ENCODE measurements at regions not wholly inside any gene's neighbourhood (a gene's known extent, or its start where the extent isn't known, plus 50 kb on each side); places are given as distances from the start of the nearest gene placed in this dataset.

DNA sequence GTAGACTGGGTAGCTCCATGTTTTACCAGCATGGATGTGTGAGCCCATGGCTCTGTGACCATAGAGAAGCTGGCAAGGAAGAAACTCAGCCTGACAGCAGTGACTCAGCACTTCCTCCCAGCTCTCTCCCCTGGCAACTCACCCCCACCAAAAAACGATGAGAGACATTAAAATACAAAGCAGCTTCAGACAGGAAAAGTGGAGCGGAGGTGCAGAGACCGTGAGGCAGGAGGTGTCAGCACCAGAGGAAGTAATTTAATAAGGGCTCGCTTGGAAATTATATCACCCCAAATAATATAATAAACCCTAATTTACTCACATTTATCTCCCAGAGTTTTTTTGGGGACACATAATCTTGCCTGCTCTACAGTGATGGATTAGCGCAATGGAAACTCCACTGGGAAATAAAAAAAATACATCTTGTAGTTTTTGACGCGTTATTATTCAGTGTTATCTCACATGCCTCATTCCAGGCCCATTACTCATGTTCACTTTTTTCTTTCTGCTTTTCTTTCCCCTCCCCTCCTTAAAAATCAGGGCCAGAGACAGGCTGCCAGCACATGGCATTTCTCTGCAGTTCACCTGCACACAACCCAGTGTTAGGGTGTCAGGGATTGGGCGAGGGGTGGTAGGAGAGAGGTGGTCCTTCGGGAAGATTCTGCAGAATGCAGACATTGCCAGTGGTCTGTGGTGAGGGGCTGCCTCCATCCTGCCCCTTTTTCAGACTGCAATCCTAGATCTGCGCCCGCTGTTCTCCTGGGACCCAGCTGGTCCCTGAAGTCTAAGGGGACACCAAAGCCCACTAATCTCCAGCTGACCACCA, 170.8 kb downstream of the BUD13 start:
- WGBS: 56% methylated on average over 11 of the region's 11 CpGs
- Histone ChIP-seq H3K36me3 (ENCODE audit: control insufficient read depth in 2 of 2, insufficient read depth in 2 of 2, low read length in 1 of 2) (no peaks in the 10 kb centered on the region), H3K9me3 (ENCODE audit: control insufficient read depth in 2 of 2, insufficient read depth in 1 of 2, low read length in 1 of 2) (no peaks in the 10 kb centered on the region), H3K4me3 (ENCODE audit: low read length in 2 of 2) (no peak overlapping the region), H3K27ac (ENCODE audit: low read depth in 1 of 2, low read length in 1 of 2) (no peak overlapping the region), H3K4me1 (ENCODE audit: control insufficient read depth in 2 of 2, insufficient read depth in 2 of 2, low read length in 2 of 2) (no peaks in the 10 kb centered on the region), H3K27me3 (ENCODE audit: control insufficient read depth in 2 of 2, insufficient read depth in 1 of 2, low read length in 1 of 2) (no peaks in the 10 kb centered on the region)
- no peak for DNase-seq (ENCODE audit: low read depth in 6 of 9, low spot score in 9 of 9)

DNA sequence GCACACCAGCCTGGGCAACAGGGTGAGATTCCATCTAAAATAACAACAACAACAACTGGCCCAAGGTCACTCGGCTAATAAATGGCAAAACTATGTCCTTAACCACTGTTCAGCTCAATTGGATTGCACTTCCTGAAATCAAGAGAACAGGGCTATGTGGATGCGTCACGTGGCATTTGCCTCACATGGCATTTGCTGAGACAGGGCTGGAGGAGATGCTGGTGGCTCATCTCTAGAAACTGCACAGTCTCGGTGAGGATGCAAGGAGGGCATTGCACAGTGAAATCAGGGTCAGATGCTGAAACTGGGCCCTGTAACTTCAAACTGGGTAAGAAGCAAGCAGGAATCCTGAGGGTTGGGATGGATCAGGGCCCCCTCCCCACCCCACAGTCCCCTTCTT, 171.9 kb downstream of the BUD13 start:
- DNase-seq (ENCODE audit: low read depth in 6 of 9, low spot score in 9 of 9): no peak
- no peaks in the 10 kb centered on the region for H3K36me3 ChIP-seq (ENCODE audit: control insufficient read depth in 2 of 2, insufficient read depth in 2 of 2, low read length in 1 of 2)
- 91% methylated on average over 4 of the region's 4 CpGs for WGBS
- H3K9me3 ChIP-seq (ENCODE audit: control insufficient read depth in 2 of 2, insufficient read depth in 1 of 2, low read length in 1 of 2): no peaks in the 10 kb centered on the region
- no peaks in the 10 kb centered on the region for H3K27me3 ChIP-seq (ENCODE audit: control insufficient read depth in 2 of 2, insufficient read depth in 1 of 2, low read length in 1 of 2)
- no peak overlapping the region for H3K27ac ChIP-seq (ENCODE audit: low read depth in 1 of 2, low read length in 1 of 2)
- no peak overlapping the region for H3K4me3 ChIP-seq (ENCODE audit: low read length in 2 of 2)
- H3K4me1 ChIP-seq (ENCODE audit: control insufficient read depth in 2 of 2, insufficient read depth in 2 of 2, low read length in 2 of 2): no peaks in the 10 kb centered on the region

DNA sequence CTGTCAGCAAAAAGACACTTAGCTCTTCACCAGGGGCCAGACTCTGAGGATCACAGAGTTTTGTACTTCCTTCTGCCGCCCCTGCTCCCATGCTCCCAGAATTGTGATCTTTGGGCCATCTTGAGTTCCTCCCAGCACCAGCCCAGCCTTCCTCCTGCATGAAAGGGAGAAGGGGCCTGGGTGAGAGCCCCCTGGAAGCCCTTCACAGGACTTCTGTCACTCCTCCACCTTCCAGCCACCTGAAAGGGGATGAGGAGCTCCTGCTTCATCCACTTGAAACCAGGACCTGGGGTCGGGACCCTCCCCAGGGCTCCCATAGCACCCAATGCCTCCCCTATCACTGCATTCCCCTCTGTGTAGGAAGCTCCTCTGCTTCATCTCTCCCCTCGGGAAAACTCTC, 174.2 kb downstream of the BUD13 start:
- Histone ChIP-seq H3K9me3 (ENCODE audit: control insufficient read depth in 2 of 2, insufficient read depth in 1 of 2, low read length in 1 of 2) (no peaks in the 10 kb centered on the region), H3K4me1 (ENCODE audit: control insufficient read depth in 2 of 2, insufficient read depth in 2 of 2, low read length in 2 of 2) (no peaks in the 10 kb centered on the region), H3K36me3 (ENCODE audit: control insufficient read depth in 2 of 2, insufficient read depth in 2 of 2, low read length in 1 of 2) (no peaks in the 10 kb centered on the region), H3K27me3 (ENCODE audit: control insufficient read depth in 2 of 2, insufficient read depth in 1 of 2, low read length in 1 of 2) (no peaks in the 10 kb centered on the region), H3K4me3 (ENCODE audit: low read length in 2 of 2) (no peak overlapping the region), H3K27ac (ENCODE audit: low read depth in 1 of 2, low read length in 1 of 2) (no peak overlapping the region)
- DNase-seq (ENCODE audit: low read depth in 6 of 9, low spot score in 9 of 9): no peak
- WGBS: 83% methylated on average over 3 of the region's 3 CpGs

DNA sequence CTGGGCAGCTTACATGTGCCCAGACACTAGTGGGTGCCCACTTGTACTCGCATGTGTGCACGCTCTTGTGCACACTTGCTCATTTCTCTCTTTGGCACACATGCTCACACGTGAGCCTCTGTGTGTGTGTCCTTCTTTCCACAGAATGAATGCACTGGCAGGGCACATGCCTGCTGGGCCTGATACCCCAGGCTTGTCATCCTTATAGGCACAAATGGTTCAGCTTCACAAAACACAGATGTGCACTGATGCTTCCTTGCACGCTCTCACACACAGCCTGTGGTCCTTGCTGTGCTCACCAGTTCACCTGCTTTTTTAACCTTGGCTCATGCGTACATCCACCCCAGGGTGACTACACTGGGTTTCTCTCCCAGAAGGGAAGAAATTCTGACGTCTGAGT, 174.8 kb downstream of the BUD13 start:
- Histone ChIP-seq H3K27ac (ENCODE audit: low read depth in 1 of 2, low read length in 1 of 2) (no peak overlapping the region), H3K4me1 (ENCODE audit: control insufficient read depth in 2 of 2, insufficient read depth in 2 of 2, low read length in 2 of 2) (no peaks in the 10 kb centered on the region), H3K27me3 (ENCODE audit: control insufficient read depth in 2 of 2, insufficient read depth in 1 of 2, low read length in 1 of 2) (no peaks in the 10 kb centered on the region), H3K9me3 (ENCODE audit: control insufficient read depth in 2 of 2, insufficient read depth in 1 of 2, low read length in 1 of 2) (no peaks in the 10 kb centered on the region), H3K4me3 (ENCODE audit: low read length in 2 of 2) (no peak overlapping the region), H3K36me3 (ENCODE audit: control insufficient read depth in 2 of 2, insufficient read depth in 2 of 2, low read length in 1 of 2) (no peaks in the 10 kb centered on the region)
- 90% methylated on average over 6 of the region's 6 CpGs for WGBS
- no peak for DNase-seq (ENCODE audit: low read depth in 6 of 9, low spot score in 9 of 9)

DNA sequence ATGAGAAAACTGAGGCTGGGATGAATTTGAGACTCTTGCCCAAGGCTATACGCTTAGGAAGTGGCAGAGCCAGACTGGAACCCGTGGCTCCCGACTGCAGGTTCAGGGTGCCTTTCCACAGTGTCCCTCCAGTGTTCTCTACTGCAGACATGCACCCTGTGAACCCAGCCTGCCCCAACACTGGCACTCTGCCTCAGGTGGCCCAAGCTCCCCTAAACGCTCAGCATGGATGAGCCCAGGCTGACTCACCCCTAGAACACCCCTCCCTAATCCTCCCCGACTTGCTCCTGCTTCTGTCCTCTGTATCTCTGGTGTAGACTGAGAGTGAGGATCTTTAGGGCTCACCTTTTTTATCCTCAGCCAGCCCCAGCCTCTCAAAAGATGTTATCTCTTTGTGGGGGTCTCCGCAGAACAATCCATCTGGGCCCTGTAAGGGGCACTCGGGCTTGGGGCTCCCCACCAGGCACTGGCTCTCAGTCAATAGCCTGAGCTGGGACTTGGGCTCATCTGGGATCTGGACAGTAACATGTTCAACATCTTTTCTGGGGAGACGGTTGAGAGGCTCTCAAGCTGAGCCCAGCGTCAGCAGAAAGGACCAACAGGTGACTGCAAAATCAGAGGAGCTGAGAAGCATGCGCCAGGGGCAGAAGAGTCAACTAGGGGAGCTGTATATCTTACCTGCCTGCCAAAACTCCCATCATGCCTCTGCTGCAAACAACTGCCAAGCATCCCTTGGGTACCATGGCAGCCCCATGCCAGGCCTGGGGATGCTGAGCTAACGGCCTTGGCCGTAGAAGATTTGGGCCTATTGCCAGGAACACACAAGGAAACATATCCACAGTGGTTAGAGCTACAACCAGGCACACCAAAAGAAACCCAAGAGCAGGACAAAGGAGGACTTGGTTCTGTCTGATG, 176.2 kb downstream of the BUD13 start:
- Histone ChIP-seq H3K9me3 (ENCODE audit: control insufficient read depth in 2 of 2, insufficient read depth in 1 of 2, low read length in 1 of 2) (no peaks in the 10 kb centered on the region), H3K27ac (ENCODE audit: low read depth in 1 of 2, low read length in 1 of 2) (no peak overlapping the region), H3K27me3 (ENCODE audit: control insufficient read depth in 2 of 2, insufficient read depth in 1 of 2, low read length in 1 of 2) (no peaks in the 10 kb centered on the region), H3K4me1 (ENCODE audit: control insufficient read depth in 2 of 2, insufficient read depth in 2 of 2, low read length in 2 of 2) (no peaks in the 10 kb centered on the region), H3K4me3 (ENCODE audit: low read length in 2 of 2) (no peak overlapping the region), H3K36me3 (ENCODE audit: control insufficient read depth in 2 of 2, insufficient read depth in 2 of 2, low read length in 1 of 2) (no peaks in the 10 kb centered on the region)
- 88% methylated on average over 12 of the region's 12 CpGs for WGBS
- no peak for DNase-seq (ENCODE audit: low read depth in 6 of 9, low spot score in 9 of 9)

DNA sequence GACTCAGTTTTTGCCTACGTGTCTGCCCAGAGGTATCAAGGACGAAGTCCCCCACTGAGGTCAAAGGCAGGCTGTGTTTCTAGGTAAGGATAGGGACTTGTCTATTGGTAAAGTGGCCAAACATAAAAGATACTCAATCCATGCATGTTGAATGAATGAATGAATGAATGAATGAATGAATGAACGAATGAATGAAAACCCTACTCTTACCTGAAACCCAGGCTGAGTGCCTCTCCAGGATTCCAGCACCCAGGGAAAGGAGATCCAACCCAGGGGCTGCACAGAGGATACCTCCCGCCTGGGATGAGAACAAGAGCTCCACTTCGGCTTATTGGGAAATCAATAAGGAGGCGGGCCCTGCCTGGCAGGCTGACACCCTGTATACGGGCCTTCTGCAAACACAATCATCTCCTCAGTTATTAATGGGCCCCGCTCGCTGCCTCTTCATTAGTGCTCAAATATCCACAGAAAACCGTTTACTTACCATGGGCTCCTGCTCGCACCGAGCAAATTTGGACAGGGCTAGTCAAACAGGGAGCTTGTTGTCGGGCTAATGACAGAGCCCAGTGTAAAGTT, 177.4 kb downstream of the BUD13 start:
- 86% methylated on average over 13 of the region's 13 CpGs for WGBS
- H3K27me3 ChIP-seq (ENCODE audit: control insufficient read depth in 2 of 2, insufficient read depth in 1 of 2, low read length in 1 of 2): peaks cover 0 to 2% of the 10 kb centered on the region in 2 donors
- H3K9me3 ChIP-seq (ENCODE audit: control insufficient read depth in 2 of 2, insufficient read depth in 1 of 2, low read length in 1 of 2): no peaks in the 10 kb centered on the region

DNA sequence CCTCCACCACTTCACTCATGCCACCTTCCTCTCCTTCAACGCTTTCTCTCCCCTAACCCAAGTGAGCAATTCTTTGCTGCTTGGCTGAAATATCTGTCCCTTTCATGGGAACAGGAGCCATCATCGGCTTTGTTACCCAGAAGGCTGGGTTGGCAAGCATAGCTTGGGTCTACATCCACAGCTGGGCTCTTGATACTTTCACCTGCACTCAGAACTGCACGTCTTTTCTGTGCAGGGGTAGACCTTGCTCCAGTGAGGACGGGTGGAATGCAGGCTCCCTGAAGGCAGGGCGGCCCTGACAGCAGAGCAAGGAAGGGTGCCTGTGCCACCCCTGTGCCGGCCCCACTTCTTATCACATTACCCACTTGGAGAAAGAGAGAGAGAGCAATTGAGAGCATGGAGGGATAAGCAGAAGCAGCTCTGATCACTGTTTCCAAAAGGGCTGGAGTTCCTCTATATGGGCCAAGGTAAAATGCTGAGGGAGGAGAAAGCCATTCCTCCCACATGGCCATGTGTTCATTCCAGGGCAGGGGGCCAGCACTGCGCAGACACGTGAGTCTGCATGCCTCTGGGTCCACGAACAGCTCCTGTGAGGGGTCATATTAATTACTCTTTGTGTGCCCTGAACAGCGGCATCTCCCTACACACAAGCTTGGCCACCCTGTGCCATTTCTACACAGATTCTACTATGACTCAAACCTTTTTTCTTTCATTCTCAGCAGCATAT, 181.8 kb downstream of the BUD13 start:
- H3K9me3 ChIP-seq (ENCODE audit: control insufficient read depth in 2 of 2, insufficient read depth in 1 of 2, low read length in 1 of 2): no peaks in the 10 kb centered on the region
- no peaks in the 10 kb centered on the region for H3K36me3 ChIP-seq (ENCODE audit: control insufficient read depth in 2 of 2, insufficient read depth in 2 of 2, low read length in 1 of 2)
- H3K4me1 ChIP-seq (ENCODE audit: control insufficient read depth in 2 of 2, insufficient read depth in 2 of 2, low read length in 2 of 2): no peaks in the 10 kb centered on the region
- 88% methylated on average over 10 of the region's 10 CpGs for WGBS
- H3K27ac ChIP-seq (ENCODE audit: low read depth in 1 of 2, low read length in 1 of 2): no peak overlapping the region
- DNase-seq (ENCODE audit: low read depth in 6 of 9, low spot score in 9 of 9): no peak
- H3K27me3 ChIP-seq (ENCODE audit: control insufficient read depth in 2 of 2, insufficient read depth in 1 of 2, low read length in 1 of 2): peaks cover 0 to 2% of the 10 kb centered on the region in 2 donors
- no peak overlapping the region for H3K4me3 ChIP-seq (ENCODE audit: low read length in 2 of 2)

More for the DNA sequence above, 177.4 kb downstream of the BUD13 start:
- no peaks in the 10 kb centered on the region for H3K36me3 ChIP-seq (ENCODE audit: control insufficient read depth in 2 of 2, insufficient read depth in 2 of 2, low read length in 1 of 2)
- no peak overlapping the region for H3K4me3 ChIP-seq (ENCODE audit: low read length in 2 of 2)
- no peaks in the 10 kb centered on the region for H3K4me1 ChIP-seq (ENCODE audit: control insufficient read depth in 2 of 2, insufficient read depth in 2 of 2, low read length in 2 of 2)
- no peak overlapping the region for H3K27ac ChIP-seq (ENCODE audit: low read depth in 1 of 2, low read length in 1 of 2)
- DNase-seq (ENCODE audit: low read depth in 6 of 9, low spot score in 9 of 9): no peak

DNA sequence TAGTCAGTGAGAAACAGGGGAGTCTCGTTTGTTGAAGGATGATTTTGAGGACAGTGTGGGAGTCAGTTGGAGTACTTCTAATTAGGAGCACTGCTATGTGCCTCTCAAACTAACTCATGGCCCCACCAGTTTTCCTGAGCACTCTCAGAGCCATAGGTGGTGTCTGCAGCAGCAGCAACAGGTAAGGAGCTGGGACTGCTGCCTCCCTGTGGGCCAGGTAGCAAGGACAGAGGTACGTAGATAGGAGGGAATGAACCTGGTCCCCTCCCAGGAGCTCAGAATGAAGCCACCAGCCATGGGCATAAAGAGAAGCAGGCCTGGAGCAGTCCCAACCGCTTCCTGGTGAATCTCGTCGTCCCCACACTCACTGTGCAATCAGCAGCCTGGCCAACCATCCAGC, 183.4 kb downstream of the BUD13 start:
- Histone ChIP-seq H3K9me3 (ENCODE audit: control insufficient read depth in 2 of 2, insufficient read depth in 1 of 2, low read length in 1 of 2) (no peaks in the 10 kb centered on the region), H3K4me3 (ENCODE audit: low read length in 2 of 2) (no peak overlapping the region), H3K27me3 (ENCODE audit: control insufficient read depth in 2 of 2, insufficient read depth in 1 of 2, low read length in 1 of 2) (peaks cover 2 to 3% of the 10 kb centered on the region in 2 donors), H3K27ac (ENCODE audit: low read depth in 1 of 2, low read length in 1 of 2) (no peak overlapping the region), H3K4me1 (ENCODE audit: control insufficient read depth in 2 of 2, insufficient read depth in 2 of 2, low read length in 2 of 2) (no peaks in the 10 kb centered on the region), H3K36me3 (ENCODE audit: control insufficient read depth in 2 of 2, insufficient read depth in 2 of 2, low read length in 1 of 2) (no peaks in the 10 kb centered on the region)
- WGBS: 88% methylated on average over 5 of the region's 5 CpGs
- DNase-seq (ENCODE audit: low read depth in 6 of 9, low spot score in 9 of 9): no peak

Data from thymus (tissue), 11 donors.